Inflammatory macrophage treated with lipopolysaccharide for 4 hours (primary cell): ENCODE measurements at regions not wholly inside any gene's neighbourhood (a gene's known extent, or its start where the extent isn't known, plus 50 kb on each side); places are given as distances from the start of the nearest gene placed in this dataset.

Source experiments
- DNase-seq: peaks from one replicate; pipeline ENCODE4 v3.0.0-alpha.2; 2020

DNA sequence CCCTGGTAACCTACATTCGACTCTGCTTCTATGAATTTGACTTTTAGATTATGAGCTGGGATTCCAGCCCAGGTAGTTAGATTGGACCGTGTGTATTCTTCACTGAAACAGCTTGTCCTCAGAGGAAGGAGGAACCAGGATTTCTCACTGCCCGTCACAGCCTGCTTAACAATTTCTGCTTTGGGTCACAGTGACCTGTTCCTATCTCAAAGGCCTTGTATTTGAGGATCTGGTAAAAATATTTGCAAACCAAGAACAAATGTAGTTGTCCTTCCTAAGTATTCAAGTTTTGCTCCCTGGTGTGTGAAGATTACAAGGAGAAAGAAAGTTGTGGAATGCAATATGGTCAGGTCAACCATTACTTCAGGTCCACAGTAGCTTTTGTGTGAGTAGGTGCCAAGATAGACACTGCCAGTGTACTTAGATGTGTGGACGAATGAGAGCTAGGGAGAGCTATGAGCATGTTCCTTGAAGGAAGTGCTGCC is 55.1 kb downstream of the KIF4B start:
- no peak for DNase-seq

DNA sequence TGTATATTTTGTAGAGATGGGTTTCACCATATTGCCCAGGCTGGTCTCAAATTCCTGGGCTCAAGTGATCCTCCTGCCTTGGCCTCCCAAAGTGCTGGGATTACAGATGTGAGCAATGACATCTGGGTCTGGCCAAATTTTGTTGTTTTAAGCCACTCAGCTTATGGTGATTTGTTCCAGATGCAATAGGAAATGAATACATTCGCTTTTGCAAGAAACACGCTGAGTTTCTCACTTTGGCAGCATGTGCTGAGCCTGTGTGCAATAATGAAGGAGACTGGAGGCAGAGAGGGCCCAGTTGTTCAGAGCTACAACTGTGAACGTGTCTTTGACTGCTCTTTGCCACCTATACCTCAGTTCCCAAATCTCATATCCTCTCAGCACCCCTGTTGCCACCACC is 56.4 kb downstream of the KIF4B start:
- DNase-seq = no peak

DNA sequence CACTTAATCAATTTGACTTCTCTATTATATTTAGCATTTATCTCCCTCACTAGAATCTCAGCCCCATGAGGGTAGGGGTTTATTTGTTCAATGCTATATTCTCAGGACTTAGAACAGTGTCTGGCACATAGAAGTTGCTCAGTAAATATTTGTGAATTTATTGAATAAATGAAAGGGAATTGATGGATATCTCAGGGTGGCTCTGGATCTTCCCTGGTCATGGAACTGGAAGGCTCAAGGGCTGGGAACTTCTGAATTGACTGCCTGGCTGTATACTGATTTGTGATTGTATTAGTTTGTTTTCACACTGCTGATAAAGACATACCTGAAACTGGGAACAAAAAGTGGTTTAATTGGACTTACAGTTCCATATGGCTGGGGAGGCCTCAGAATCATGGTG is 57.2 kb downstream of the KIF4B start:
- no peak for DNase-seq

DNA sequence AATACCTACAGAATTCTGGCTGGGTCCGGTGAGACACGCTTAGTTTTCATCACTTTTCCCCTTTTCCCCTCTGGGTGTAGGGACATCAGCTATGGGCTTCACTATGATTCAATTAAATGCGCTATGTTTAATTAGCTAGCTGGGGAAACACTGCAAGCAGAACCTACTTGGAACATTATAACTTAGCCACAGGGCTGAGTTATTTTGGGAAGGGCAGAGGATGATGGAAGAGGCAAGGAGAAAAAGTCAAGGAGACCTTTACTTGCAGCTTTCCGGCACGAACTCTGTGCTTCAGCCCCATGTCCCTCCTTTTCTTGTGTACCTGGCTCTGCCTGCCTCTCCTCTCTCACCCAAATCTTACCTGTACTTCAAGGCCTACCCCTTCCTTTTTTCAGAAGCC is 62.8 kb downstream of the KIF4B start:
- no peak for DNase-seq

DNA sequence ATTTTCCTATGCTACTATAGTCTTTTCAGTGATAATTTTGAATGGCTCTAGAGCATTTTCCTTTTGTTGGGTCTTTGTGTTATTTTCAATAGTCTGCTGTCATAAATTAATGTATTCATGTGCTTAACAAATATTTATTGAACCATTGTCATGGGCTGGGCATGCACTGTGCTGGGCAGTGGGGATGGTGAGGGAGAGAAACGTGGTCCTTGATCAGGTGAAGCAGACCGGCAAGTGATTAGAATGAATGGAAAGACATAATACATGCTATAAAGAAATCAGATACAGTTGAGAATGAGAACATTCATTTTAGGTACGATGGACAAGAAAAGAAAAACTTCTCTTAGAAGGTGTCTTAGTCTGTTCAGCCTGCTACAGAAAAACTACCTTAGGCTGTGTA is 66.1 kb downstream of the KIF4B start:
- DNase-seq = no peak

DNA sequence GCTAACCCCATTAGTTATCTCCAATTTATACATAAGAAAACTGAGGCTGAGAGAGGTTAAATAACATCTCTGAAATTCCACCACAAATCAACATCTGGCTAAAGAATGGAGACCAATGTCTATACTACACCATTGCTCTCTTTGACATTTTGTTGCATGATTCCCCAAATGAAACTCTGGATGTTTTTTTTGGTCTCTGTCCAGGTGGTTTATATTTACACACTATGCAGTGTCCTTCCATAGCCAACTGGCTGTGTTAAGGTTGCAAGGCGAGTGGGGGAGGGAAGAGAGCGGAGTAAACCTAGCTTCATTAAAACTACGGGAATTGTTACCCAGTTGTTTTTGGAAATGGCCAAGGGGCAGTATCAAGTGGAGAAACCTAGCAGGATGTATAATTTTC is 67.2 kb downstream of the KIF4B start:
- DNase-seq = no peak

DNA sequence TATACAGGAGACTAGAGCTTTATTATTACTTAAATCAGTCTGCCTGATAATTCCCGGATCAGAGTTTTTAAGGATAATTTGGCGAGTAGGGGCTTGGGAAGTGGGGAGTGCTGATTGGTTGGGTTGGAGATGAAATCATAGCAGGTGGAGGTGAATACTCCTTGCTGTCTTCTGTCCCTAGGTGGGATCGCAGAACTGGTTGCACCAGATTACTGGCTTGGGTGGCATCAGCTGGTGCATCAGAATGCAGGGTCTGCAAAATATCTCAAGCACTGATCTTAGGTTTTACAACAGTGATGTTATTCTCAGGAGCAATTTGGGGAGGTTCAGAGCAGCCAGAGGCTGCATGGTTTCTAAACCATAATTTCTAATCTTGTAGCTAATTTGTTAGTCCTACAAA is 68.1 kb downstream of the KIF4B start:
- DNase-seq = no peak

DNA sequence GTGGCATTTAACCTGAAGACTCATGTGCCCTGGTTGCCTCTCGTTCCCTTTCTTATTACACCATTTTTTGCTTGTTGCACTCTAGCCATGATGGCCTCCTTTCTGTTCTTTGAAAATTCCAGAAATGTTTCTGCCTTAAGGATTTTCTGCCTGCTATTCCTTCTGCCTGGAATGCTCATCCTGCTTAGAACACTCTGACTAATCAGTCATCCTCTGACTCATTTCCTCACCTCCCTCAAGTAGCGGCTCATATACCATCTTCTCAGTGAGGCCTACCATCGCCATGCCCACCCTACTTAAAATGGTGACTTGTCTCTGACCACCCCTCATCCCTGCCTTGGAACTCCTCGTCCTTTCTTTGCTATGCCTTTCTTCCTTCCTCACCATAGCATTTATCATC is 68.8 kb downstream of the KIF4B start:
- DNase-seq = no peak

DNA sequence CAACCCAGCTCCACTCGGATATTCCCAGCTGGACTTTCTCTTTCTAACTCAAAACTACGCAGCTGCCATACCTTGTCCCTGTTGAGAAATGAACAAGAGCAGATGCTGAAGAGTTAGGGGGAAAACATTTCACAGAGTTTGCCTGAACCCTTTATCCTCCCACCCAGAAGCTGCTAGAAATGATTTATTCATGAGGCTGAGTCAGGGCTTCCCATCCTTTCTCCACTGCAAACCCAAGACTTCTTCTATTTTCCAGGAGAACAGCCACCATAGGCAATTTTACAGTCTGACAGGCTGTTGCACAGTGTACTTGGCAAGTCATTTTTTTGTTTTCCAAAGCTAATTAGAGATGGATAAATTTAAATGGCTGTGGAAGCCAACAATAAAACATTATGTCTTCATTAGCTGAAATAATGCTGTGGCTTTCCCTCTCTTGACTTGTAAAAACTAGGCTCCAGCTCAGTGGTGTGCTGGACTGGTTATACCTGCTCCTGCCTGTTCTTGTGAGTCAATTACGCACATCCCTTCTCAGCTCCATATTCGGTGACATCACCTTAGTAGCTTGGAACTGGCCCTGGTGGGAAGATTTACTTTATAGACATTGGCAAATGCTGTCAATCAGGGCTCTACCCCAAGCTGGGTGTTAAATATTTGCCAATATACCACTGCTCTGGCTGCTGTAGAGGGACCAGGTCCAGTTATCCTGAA is 71.9 kb downstream of the KIF4B start:
- no peak for DNase-seq

DNA sequence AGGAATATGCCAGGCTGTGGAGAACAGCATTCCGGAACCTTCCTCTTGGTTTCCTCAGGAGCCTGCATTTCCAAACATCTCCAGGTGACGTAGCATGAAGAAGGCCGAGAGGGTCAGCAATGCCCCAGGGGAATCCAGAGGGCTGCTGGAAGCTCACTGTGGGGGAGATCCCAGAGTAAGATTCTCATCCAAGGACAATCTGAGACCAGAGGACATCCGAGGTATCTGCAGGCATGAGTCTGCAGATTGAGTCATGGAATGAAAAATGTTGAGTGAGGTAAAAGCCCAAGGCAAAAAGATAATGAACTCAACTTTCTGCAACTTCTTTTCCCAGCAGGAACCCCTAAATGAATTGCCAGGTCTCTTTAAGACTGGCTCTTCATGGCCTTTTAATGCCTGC is 73.5 kb downstream of the KIF4B start:
- DNase-seq = no peak

DNA sequence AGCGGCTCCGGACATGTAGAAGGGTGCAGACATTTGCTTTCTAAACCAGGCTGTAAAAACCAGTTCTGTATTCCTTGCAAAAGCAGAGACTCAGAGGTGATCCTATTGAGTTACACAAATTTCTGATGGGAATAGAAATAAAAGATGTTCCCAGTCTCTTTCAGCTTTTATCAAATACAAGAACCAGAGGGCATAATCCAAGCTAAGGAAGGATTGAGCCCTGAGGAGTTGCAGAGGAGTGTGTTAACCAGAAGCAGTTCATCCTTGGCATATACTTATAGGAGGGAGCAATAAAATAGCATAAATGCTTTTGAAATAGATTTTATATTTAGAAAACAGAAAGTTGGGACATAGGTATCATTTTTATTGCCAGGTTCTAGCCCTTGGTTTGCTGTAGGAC is 75.3 kb downstream of the KIF4B start:
- no peak for DNase-seq

DNA sequence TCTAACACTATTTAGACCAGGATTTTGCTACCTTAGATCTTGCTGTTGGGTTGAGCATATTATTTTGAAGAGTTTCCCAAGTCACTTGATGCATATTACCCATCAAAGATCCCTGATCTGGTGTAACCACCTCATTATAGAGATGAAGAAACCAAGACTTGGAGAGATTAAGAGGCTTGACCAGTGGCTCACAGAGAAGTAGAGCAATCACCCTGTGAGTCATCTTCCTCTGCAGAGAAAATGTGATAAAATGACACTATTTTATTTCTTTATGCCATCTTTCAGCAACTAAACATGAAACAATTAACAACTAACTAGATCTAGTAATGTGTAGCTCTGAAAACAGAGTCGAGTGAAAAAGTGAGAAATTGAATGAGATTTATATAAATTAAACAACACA is 76.1 kb downstream of the KIF4B start:
- no peak for DNase-seq

DNA sequence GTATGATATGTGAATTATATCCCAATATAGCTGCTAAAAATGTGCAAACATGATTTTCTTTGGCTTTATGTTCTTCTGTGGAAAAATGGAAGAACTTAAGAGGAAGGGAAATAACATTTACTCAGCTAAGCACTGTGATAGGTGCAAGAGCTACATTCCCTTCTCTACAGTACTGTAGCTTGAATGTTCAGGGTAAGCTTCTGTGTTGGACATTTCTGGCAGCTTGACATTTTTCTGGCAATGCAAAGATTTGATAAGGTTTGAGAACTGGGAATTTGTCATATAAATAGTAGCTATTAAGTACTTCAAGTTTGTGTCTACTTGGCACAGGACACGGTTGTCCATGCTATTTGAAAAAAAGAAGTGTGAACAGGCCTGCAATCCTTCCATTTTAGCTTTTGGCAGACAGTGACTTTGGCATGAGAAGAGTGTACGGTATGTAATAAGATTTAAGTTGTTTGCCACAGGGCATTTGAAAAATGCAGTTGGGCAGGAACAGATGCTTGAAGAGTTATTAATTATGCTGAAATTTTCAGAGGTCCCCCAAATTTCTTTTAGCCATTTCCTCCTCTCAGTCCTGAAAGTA is 77.6 kb downstream of the KIF4B start:
- no peak for DNase-seq

DNA sequence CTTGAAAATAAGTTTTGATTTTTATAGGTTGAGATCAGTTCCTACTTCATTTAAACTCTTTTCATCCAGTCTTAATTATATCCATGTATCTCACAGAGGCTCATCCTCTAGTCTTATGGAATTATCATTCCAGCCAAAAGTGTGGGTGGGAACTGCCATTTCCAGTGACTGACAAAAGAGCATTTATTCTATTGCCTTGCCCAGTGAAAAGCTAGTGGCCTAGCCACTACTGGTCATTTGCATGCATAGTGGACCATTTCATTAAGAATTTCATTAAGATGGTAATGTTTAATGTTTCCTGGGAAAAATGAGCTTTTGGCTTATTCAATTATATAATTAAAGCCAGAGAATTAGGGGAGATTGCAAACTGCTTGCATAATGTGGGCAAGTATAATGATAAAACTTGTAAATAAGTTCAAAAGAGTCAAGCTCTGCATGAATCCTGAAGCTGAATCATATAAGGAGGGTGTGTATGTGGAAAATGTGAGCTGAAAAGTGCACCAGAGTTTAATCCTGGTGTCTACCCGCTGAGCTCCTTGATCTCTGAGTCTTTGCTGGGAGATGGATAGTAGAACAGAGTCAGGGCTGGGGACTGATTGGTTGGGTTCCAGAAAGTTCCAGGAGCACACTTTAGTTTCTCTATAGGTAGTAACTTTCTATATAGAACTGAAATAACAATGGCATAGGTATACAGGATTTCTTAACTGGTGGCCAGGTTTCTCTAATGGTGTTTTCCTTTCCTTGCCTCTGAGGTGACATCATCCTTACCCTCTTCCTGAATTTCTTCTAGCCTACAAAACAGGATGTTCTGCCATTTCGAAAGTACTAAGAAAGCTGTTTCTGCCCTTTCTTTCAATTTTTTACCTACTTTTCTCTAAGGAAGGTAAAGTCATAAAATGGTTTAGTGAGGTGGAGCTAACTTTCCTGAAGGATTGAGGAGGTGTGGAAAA is 78.5 kb downstream of the KIF4B start:
- no peak for DNase-seq

DNA sequence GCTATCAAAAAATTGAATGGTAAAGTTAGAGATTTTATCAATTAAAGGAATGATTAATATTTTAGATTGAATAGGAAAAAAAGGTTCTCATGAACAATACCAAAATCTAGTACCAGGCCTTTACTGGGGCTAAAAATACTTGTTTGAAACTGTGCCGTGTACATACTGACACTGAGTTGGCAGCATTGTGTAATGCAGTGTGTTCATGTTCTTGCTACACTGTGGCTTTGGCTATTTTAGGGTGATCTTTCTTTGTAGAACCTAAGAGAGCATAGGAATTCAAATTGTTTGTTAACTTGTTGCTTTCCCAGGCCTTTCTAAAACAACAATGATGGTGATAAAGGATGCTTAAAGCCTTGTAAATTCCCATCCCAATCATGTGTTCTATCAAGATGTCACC is 80.9 kb downstream of the KIF4B start:
- no peak for DNase-seq

DNA sequence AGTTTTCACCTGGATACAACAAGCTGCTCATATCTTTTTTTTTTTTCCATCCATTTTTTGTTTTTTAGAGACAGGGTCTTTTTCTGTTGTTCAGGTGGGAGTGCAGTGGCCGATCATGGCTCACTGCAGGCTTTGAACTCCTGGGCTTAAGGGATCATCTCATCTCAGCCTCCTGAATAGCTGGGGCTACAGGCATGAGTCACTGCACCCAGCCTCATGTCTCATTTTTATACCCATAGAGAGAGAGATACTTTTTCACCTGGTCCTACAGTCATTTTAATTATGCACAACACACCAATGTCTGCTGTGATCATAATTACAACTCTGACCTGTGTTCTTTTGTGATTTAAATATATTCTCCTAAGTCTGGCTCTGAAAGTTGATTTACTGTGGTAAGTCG is 84.4 kb downstream of the KIF4B start:
- no peak for DNase-seq

DNA sequence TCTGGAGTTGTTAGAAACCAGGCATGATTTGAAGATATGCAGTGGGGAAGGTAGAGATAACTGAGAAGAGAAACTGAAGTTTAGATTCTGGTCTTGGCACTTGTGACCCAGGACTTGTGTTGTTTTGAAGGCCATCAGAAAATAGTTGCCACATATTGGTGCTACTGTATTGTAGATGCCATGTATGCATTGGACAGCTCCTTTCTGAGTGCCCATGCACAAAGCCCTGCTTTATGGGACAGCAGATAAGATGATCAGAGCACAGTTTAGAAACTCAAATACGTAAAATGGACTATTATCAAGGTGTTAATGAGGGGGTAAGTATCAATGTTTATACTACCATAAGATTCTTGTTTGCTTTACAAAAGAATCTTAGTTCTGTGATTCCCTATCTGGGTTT is 84.9 kb downstream of the KIF4B start:
- DNase-seq = no peak

DNA sequence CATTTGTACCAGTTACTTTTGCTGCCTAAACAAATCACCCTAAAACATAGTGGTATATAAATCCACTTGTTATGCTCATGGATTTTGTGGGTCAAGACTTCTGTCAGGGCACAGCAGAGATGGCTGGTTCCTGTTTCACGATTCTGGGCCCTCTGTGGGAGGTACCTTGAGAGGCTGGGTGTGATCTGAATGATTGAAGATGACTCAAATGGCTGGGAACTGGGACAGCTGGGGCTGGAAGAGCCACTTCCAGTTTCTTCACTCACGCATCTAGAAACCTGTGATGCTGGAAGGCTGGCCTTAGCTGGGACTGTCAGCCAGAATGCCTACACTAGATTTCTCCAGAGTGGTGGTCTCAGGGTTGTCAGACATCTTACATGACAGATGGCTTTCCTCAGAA is 88.1 kb downstream of the KIF4B start:
- DNase-seq = no peak

DNA sequence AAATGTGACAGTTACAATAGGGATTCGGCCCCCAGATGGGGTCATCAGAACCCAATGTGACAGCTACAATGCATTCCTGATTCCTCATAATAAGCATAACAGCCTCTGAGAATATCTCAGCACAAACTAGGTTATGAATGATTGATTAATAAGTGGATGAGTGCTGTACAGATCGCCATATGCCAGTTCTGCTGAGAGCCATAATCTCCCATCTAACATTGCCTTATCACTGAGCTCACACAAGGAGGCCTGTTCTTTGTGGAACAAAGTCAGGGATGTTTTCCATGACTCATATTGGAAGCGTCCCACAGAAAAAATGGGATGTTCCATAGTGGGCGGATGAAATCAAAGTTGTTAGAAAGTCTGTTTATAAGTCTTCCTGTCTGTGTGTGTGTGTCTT is 89.6 kb downstream of the KIF4B start:
- DNase-seq = no peak

DNA sequence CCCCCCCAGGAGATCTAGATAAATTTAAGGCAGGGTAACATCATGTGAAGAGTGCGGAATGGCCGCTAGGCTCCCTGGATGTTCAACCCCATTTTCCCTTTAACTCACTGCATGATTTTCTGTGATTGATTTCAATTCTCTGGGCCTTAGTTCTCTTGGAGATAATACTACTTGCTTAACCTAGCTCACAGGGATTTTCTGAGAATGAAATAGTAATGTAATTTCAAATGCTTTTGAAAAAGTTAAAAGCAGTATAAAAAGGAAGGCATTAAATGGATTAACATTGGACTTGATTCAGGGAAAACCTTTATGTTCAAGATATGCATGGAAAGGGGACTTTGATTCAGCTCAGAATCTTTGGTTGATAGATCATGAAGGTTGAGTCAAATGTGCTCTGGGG is 90.9 kb downstream of the KIF4B start:
- no peak for DNase-seq

DNA sequence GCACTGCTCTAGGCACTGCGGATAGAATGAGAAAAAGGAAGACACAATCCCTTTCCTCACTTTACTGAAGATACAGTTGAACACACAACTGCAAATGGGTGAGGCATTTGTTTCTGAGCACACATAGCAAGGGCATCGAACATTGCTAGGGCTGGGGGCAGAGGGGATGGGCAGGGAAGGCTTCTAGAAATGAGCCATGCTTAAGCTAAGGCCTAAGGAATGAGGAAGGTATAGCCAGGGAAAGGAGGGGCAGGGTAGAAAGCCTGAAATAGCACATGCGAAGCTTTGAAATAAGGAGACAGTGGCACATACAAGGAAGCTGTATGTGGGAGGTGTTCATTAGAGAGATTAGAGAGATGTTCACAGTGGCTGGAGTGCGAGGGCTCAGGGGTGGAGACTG is 92.7 kb downstream of the KIF4B start:
- no peak for DNase-seq

DNA sequence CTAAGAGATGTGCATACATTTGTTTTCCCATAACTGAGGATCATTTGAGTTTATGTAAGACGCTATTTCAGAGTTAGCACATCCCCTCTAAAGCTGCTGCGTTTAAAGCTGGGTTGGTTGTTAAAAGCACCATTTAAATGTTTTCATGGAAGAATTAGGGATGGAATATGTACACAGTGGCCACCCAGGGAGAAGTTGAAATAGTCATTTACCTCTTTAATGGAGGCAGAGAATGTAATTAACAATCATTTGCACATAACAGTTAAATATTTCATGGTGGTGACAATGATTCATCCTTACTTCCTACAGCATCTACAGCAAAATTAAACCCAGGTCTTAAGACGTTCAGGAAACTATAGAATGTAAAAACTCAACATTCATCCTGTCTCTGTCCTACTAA is 100.3 kb downstream of the KIF4B start:
- no peak for DNase-seq

DNA sequence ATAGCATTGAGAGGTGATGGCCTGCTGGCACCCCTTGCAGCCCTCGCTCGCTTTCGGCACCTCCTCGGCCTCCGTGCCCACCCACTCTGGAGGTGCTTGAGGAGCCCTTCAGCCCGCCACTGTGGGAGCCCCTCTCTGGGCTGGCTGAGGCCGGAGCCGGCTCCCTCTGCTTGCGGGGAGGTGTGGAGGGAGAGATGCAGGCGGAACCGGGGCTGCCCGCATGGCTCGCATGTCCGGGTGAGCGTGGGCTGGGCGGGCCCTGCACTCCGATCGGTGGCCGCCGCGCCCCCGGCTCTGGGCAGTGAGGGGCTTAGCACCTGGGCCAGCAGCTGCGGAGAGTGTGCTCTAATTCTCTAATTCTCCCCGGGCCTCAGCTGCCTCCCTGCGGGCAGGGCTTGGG is 101.1 kb downstream of the KIF4B start:
- no peak for DNase-seq
